Tibial nerve (tissue), 4 donors: ENCODE measurements at regions not wholly inside any gene's neighbourhood (a gene's known extent, or its start where the extent isn't known, plus 50 kb on each side); places are given as distances from the start of the nearest gene placed in this dataset.

Source experiments
- DNase-seq, 2 donors: peaks; one replicate each; pipeline ENCODE4 v3.0.0-alpha.2; 2019; ENCODE audit warnings: low spot score in 2 of 2
- H3K27ac ChIP-seq, 4 donors: fragments of 200-600 bp; sonication (generic) in 3 of 4; one replicate each; pipeline ENCODE4 v1.5.1; 2017 to 2019; ENCODE audit warnings: mild to moderate bottlenecking in 1 of 4
- H3K27me3 ChIP-seq, 2 donors: fragments of 200-600 bp; sonication (generic) in 1 of 2; one replicate each; pipeline versions ENCODE4 v1.5.1 to v1.6.0; 2017 to 2019
- H3K36me3 ChIP-seq, 3 donors: fragments of 200-600 bp; sonication (generic); one replicate each; pipeline ENCODE4 v1.5.1; 2018 to 2019
- H3K4me1 ChIP-seq, 4 donors: fragments of 200-600 bp; sonication (generic) in 3 of 4; one replicate each; pipeline ENCODE4 v1.5.1; 2017 to 2019
- H3K4me3 ChIP-seq, 4 donors: fragments of 200-600 bp; sonication (generic) in 3 of 4; one replicate each; pipeline ENCODE4 v1.5.1; 2017 to 2019; ENCODE audit warnings: mild to moderate bottlenecking in 1 of 4, moderate library complexity in 1 of 4
- H3K9me3 ChIP-seq, 4 donors: fragments of 200-600 bp; sonication (generic) in 3 of 4; one replicate each; pipeline ENCODE4 v1.5.1; 2017 to 2019
- CTCF ChIP-seq, 5 experiments: fragments of 200-600 bp in 3 of 5; fragments of 450-650 bp in 2 of 5; sonication (generic) in 3 of 5; IDR thresholded peaks; one replicate each; pipeline ENCODE4 v1.5.1; 2016 to 2019; ENCODE audit warnings: antibody characterized with exemption in 5 of 5, mild to moderate bottlenecking in 3 of 5, moderate library complexity in 2 of 5
- EP300 ChIP-seq, 2 donors: sonication (generic); formaldehyde crosslinking; IDR thresholded peaks; one replicate each; pipeline ENCODE4 v1.6.1; 2017; ENCODE audit warnings: antibody characterized with exemption in 2 of 2, mild to moderate bottlenecking in 1 of 2
- POLR2A ChIP-seq, 2 donors: fragments of 450-650 bp; IDR thresholded peaks; one replicate each; pipeline ENCODE4 v1.6.1; 2017; ENCODE audit warnings: antibody characterized with exemption in 2 of 2, mild to moderate bottlenecking in 2 of 2, moderate library complexity in 2 of 2
- WGBS, 2 donors: methylation state at CpG; one replicate each; pipeline ENCODE4 v1.1.5; 2018; 5-methylcytosine and 5-hydroxymethylcytosine counted together

GRCh38 chr5:124683917-124684555 lies 62.4 kb downstream of the ZNF608 start:
- TF ChIP-seq EP300 (IDR thresholded peaks at IDR 0.05) (no peak), CTCF (IDR thresholded peaks at IDR 0.05) (no peak), POLR2A (IDR thresholded peaks at IDR 0.05) (no peak)
- Histone ChIP-seq H3K9me3 (no peaks in the 10 kb centered on the region), H3K27me3 (no peaks in the 10 kb centered on the region), H3K4me3 (no peak overlapping the region), H3K4me1 (peaks cover 0 to 16% (median under 1%) of the 10 kb centered on the region in 4 donors), H3K27ac (no peak overlapping the region), H3K36me3 (no peaks in the 10 kb centered on the region)
- WGBS, 2 donors: 90 to 97% methylated on average over 2 of the region's 2 CpGs
- no peak for DNase-seq

- no peak for TF ChIP-seq CTCF (IDR thresholded peaks at IDR 0.05)
- TF ChIP-seq EP300 (IDR thresholded peaks at IDR 0.05): no peak
- no peak for TF ChIP-seq POLR2A (IDR thresholded peaks at IDR 0.05)
- Histone ChIP-seq H3K9me3 (no peaks in the 10 kb centered on the region), H3K27ac (no peak overlapping the region), H3K27me3 (no peaks in the 10 kb centered on the region), H3K4me3 (no peak overlapping the region), H3K4me1 (peaks cover 0 to 45% (median 30%) of the 10 kb centered on the region in 4 donors), H3K36me3 (no peaks in the 10 kb centered on the region)
- 89 to 95% methylated on average over 4 of the region's 4 CpGs for WGBS, 2 donors
- DNase-seq: no peak
Measured at GRCh38 chr5:124679578-124680199, 66.8 kb downstream of the ZNF608 start.

DNA sequence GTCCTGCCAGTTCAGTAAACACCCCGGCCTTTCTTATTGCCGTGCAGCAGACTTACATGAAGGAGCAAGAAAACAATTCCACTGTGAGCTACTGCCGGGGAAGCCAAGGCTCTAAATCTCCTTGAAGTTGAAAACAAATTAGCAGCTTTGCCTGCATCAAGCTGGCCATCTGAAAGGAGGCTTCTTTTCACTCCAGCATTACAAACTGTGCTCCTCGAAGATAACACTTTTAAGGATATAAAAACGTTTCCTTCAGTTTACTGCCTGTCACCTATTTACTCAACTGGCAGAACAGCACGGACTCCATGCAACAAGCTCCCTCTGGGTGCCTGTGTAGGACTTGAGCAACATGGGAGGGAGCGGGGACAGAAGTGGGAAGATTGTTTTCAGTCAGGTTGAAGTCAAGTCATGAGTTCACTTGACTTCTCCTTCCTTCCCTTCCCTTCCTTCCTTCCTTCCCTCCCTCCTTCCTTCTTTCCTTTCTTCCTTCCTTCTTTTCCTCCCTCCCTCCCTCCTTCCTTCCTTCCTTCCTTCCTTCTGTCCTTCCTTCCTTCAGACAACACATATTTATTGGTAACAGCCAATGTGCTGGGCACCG lies 67.4 kb downstream of the ZNF608 start:
- H3K9me3 ChIP-seq: no peaks in the 10 kb centered on the region
- H3K27ac ChIP-seq: peak overlapping the region in 2 of 4 donors; percentile 59
- no peaks in the 10 kb centered on the region for H3K27me3 ChIP-seq
- H3K4me1 ChIP-seq: peaks cover 0 to 48% (median 30%) of the 10 kb centered on the region in 4 donors
- TF ChIP-seq EP300 (IDR thresholded peaks at IDR 0.05) (no peak), POLR2A (IDR thresholded peaks at IDR 0.05) (no peak), CTCF (IDR thresholded peaks at IDR 0.05) (no peak)
- 61 to 66% methylated on average over 8 of the region's 8 CpGs for WGBS, 2 donors
- DNase-seq: no peak
- no peak overlapping the region for H3K4me3 ChIP-seq
- H3K36me3 ChIP-seq: no peaks in the 10 kb centered on the region

GRCh38 chr5:124678468-124678867 lies 68.0 kb downstream of the ZNF608 start:
- Histone ChIP-seq H3K9me3 (no peaks in the 10 kb centered on the region), H3K27me3 (no peaks in the 10 kb centered on the region), H3K4me3 (no peak overlapping the region), H3K27ac (peak overlapping the region in 3 of 4 donors; percentile 34 to 59 (median 59)), H3K36me3 (no peaks in the 10 kb centered on the region), H3K4me1 (peaks cover 0 to 48% (median 30%) of the 10 kb centered on the region in 4 donors)
- DNase-seq: no peak
- WGBS, 2 donors: 72 to 91% methylated on average over 4 of the region's 4 CpGs
- TF ChIP-seq POLR2A (IDR thresholded peaks at IDR 0.05): no peak
- TF ChIP-seq EP300 (IDR thresholded peaks at IDR 0.05): no peak
- TF ChIP-seq CTCF (IDR thresholded peaks at IDR 0.05): no peak
